ENCODE measurements at regions not wholly inside any gene's neighbourhood (a gene's known extent, or its start where the extent isn't known, plus 50 kb on each side); places are given as distances from the start of the nearest gene placed in this dataset.

- no peak for TF ChIP-seq EZH2 (IDR thresholded peaks at IDR 0.05; ENCODE audit: borderline replicate concordance, insufficient read depth, low read depth, low read length, poor library complexity, severe bottlenecking)
- TF ChIP-seq CTCF (IDR thresholded peaks at IDR 0.05) = no peak
Observed at GRCh38 chr9:107810461-107810961, 320.9 kb upstream of the KLF4 start.

Measured in B cell (primary cell).